K562 (cell line): ENCODE measurements at regions not wholly inside any gene's neighbourhood (a gene's known extent, or its start where the extent isn't known, plus 50 kb on each side); places are given as distances from the start of the nearest gene placed in this dataset.

ENCODE experiments used
- HCFC1 ChIP-seq: IDR thresholded peaks from 2 replicates; pipeline ENCODE4 v1.6.1; 2012; ENCODE audit warnings: low read depth, low read length, improper control_type of control experiment
- NR0B1 ChIP-seq: fragments of 450-650 bp; IDR thresholded peaks from one replicate; pipeline ENCODE4 v1.6.1; 2018; ENCODE audit warnings: mild to moderate bottlenecking, moderate library complexity; ENCODE audit not compliant: partially characterized antibody
- PHB2 ChIP-seq: fragments of 450-650 bp; IDR thresholded peaks from 2 replicates; pipeline ENCODE4 v1.6.1; 2017; ENCODE audit warnings: low read depth
- POLR2A ChIP-seq: fragments of 450-650 bp; conservative IDR thresholded peaks from 2 replicates; pipeline ENCODE4 v1.6.1; 2016

DNA sequence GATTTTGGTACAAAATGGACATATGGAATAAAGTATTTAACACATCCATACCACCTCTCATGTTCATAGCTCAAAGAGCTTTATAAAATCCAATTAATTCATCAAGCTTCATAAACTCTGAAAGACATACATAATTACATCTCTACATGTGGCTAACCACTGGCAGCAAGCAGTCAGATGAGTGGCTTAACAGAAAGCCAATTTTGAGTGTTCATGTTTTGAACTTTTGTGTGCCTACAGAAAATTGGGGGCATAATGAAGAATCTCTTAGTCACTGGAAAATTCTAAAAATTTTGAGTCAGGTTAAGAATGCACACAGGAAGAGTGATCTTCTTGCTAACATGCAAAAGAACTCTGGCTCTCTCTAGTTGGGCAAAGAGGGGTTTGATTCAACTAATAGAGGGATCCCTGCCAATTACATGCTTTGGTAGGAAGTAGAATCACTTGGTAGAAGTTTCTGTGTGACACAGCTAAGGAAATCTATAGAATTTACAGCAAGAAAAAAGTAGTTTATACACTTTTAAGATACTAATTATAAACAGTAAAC, 287.4 kb downstream of the NOL4 start:
- TF ChIP-seq PHB2 (no peak), HCFC1 (no peak), NR0B1 (no peak), POLR2A (no peak)
